H9 (cell line): ENCODE measurements at regions not wholly inside any gene's neighbourhood (a gene's known extent, or its start where the extent isn't known, plus 50 kb on each side); places are given as distances from the start of the nearest gene placed in this dataset.

ENCODE experiments used
- DNase-seq: peaks from one replicate; pipeline ENCODE4 v3.0.0-alpha.2; 2017
- H2AFZ ChIP-seq: one replicate; pipeline ENCODE4 v1.6.1; 2013; ENCODE audit warnings: mild to moderate bottlenecking, low read length, control low read depth, moderate library complexity
- H2AK5ac ChIP-seq: 2 replicates; pipeline ENCODE4 v1.6.1; 2013; ENCODE audit warnings: low read length, control low read depth, mixed read lengths; ENCODE audit not compliant: insufficient read length
- H2BK120ac ChIP-seq: one replicate; pipeline ENCODE4 v1.6.1; 2013; ENCODE audit warnings: low read depth, mild to moderate bottlenecking, low read length, control low read depth, inconsistent platforms; ENCODE audit not compliant: poor library complexity, severe bottlenecking
- H2BK12ac ChIP-seq: 2 replicates; pipeline ENCODE4 v1.6.1; 2013; ENCODE audit warnings: low read length, control low read depth, mixed read lengths, low read depth; ENCODE audit not compliant: insufficient read length
- H2BK15ac ChIP-seq: 2 replicates; pipeline ENCODE4 v1.6.1; 2013; ENCODE audit warnings: low read depth, low read length, control low read depth
- H2BK20ac ChIP-seq: one replicate; pipeline ENCODE4 v1.6.1; 2013; ENCODE audit warnings: low read depth, mild to moderate bottlenecking, low read length, control low read depth, inconsistent platforms; ENCODE audit not compliant: poor library complexity, severe bottlenecking
- H2BK5ac ChIP-seq: 2 replicates; pipeline ENCODE4 v1.6.1; 2013; ENCODE audit warnings: low read length, control low read depth, mixed read lengths; ENCODE audit not compliant: insufficient read length
- H3K14ac ChIP-seq: 2 replicates; pipeline ENCODE4 v1.6.1; 2013; ENCODE audit warnings: low read length, control low read depth; ENCODE audit not compliant: insufficient read depth
- H3K18ac ChIP-seq: 2 replicates; pipeline ENCODE4 v1.6.1; 2013; ENCODE audit warnings: low read depth, mild to moderate bottlenecking, mixed read lengths, low read length, control low read depth; ENCODE audit not compliant: insufficient read length
- H3K23ac ChIP-seq: 2 replicates; pipeline ENCODE4 v1.6.1; 2013; ENCODE audit warnings: low read length, control low read depth, mixed read lengths, low read depth; ENCODE audit not compliant: insufficient read length
- H3K23me2 ChIP-seq: 2 replicates; pipeline ENCODE4 v1.6.1; 2013; ENCODE audit warnings: low read depth, mild to moderate bottlenecking, mixed read lengths, low read length, control low read depth; ENCODE audit not compliant: insufficient read length, poor library complexity, severe bottlenecking
- H3K27ac ChIP-seq: 2 replicates; pipeline ENCODE4 v1.5.1; 2013; ENCODE audit warnings: low read length, control low read depth, mixed read lengths, low read depth; ENCODE audit not compliant: insufficient read length
- H3K27me3 ChIP-seq: 2 replicates; pipeline ENCODE4 v1.6.1; 2013; ENCODE audit warnings: low read length, control low read depth, inconsistent platforms; ENCODE audit not compliant: insufficient read depth
- H3K4ac ChIP-seq: 2 replicates; pipeline ENCODE4 v1.6.1; 2013; ENCODE audit warnings: low read depth, mild to moderate bottlenecking, control low read depth, inconsistent platforms, low read length, moderate library complexity
- H3K4me1 ChIP-seq: 2 replicates; pipeline ENCODE4 v1.6.1; 2013; ENCODE audit warnings: low read length, control low read depth, inconsistent platforms; ENCODE audit not compliant: insufficient read depth
- H3K4me2 ChIP-seq: 2 replicates; pipeline ENCODE4 v1.6.1; 2013; ENCODE audit warnings: low read length, control low read depth, mixed read lengths; ENCODE audit not compliant: insufficient read length, insufficient read depth
- H3K56ac ChIP-seq: 2 replicates; pipeline ENCODE4 v1.6.1; 2013; ENCODE audit warnings: low read depth, mild to moderate bottlenecking, mixed read lengths, low read length, control low read depth; ENCODE audit not compliant: insufficient read length
- H3K79me1 ChIP-seq: 2 replicates; pipeline ENCODE4 v1.6.1; 2013; ENCODE audit warnings: low read depth, mild to moderate bottlenecking, moderate library complexity, low read length, control low read depth, inconsistent platforms; ENCODE audit not compliant: insufficient read depth, poor library complexity, severe bottlenecking
- H3K79me2 ChIP-seq: 2 replicates; pipeline ENCODE4 v1.6.1; 2013; ENCODE audit warnings: low read length, control low read depth, inconsistent platforms; ENCODE audit not compliant: insufficient read depth
- H3K9ac ChIP-seq: 2 replicates; pipeline ENCODE4 v1.6.1; 2013; ENCODE audit warnings: low read length, control low read depth, mixed read lengths; ENCODE audit not compliant: insufficient read length; ENCODE audit errors: extremely low read depth
- H3K9me3 ChIP-seq: one replicate; pipeline ENCODE4 v1.6.1; 2013; ENCODE audit warnings: low read depth, low read length, inconsistent platforms; ENCODE audit not compliant: control insufficient read depth
- H3T11ph ChIP-seq: one replicate; pipeline ENCODE4 v1.6.1; 2013; ENCODE audit warnings: mild to moderate bottlenecking, low read length, control low read depth, inconsistent platforms
- H4K20me1 ChIP-seq: one replicate; pipeline ENCODE4 v1.6.1; 2013; ENCODE audit not compliant: control insufficient read depth, insufficient read length, insufficient read depth
- H4K5ac ChIP-seq: 2 replicates; pipeline ENCODE4 v1.6.1; 2013; ENCODE audit warnings: low read depth, mild to moderate bottlenecking, mixed read lengths, low read length, control low read depth; ENCODE audit not compliant: insufficient read length
- H4K8ac ChIP-seq: replicated peaks from 2 replicates; pipeline ENCODE4 v1.6.1; 2013; ENCODE audit warnings: low read length, control low read depth, mixed read lengths, low read depth; ENCODE audit not compliant: insufficient read length
- H4K91ac ChIP-seq: 2 replicates; pipeline ENCODE4 v1.6.1; 2013; ENCODE audit warnings: low read depth, mild to moderate bottlenecking, moderate library complexity, mixed read lengths, low read length, control low read depth; ENCODE audit not compliant: insufficient read length
- H3K27ac Mint-ChIP-seq, 3 experiments: 2 replicates in 2 of 3; 3 replicates in 1 of 3; pipeline ENCODE4 v1.8.0; 2020 to 2021; ENCODE audit warnings: mixed read lengths in 3 of 3, mild to moderate bottlenecking in 1 of 3, moderate library complexity in 1 of 3
- H3K27me3 Mint-ChIP-seq: 2 replicates; pipeline ENCODE4 v1.8.0; 2021; ENCODE audit warnings: low read depth, mild to moderate bottlenecking, moderate library complexity, mixed read lengths
- H3K36me3 Mint-ChIP-seq, 3 experiments: 2 replicates in 2 of 3; 3 replicates in 1 of 3; pipeline ENCODE4 v1.8.0; 2020 to 2021; ENCODE audit warnings: low read depth in 3 of 3, mixed read lengths in 3 of 3; ENCODE audit not compliant: insufficient read depth in 1 of 3
- H3K4me1 Mint-ChIP-seq, 2 experiments: 2 replicates each; pipeline ENCODE4 v1.8.0; 2020; ENCODE audit warnings: mixed read lengths in 2 of 2
- H3K4me3 Mint-ChIP-seq, 2 experiments: 2 replicates in 1 of 2; 3 replicates in 1 of 2; pipeline ENCODE4 v1.8.0; 2020 to 2021; ENCODE audit warnings: mild to moderate bottlenecking in 2 of 2, mixed read lengths in 2 of 2, moderate library complexity in 1 of 2
- H3K9me3 Mint-ChIP-seq, 2 experiments: 2 replicates in 1 of 2; 3 replicates in 1 of 2; pipeline ENCODE4 v1.8.0; 2020; ENCODE audit warnings: mild to moderate bottlenecking in 2 of 2, mixed read lengths in 2 of 2, moderate library complexity in 1 of 2
- CTCF ChIP-seq: fragments of 200-600 bp; sonication (generic); conservative IDR thresholded peaks from 3 replicates; pipeline ENCODE4 v1.8.0; 2021; ENCODE audit warnings: antibody characterized with exemption, mild to moderate bottlenecking
- WGBS: extraction: QIAGEN DNeasy Blood & Tissue Kit; methylation state at CpG from one replicate; pipeline ENCODE4 v1.1.7; 2013; ENCODE audit warnings: missing lambda C conversion rate, low lambda C conversion rate, mixed read lengths; ENCODE audit not compliant: insufficient read length; ENCODE audit errors: extremely low coverage; 5-methylcytosine and 5-hydroxymethylcytosine counted together

- H3K4me1 ChIP-seq = no peaks in the 10 kb centered on the region
- no peak overlapping the region for H3K18ac ChIP-seq
- H3K27ac ChIP-seq = no peak overlapping the region
- H3K79me1 ChIP-seq = no peaks in the 10 kb centered on the region
- no peak overlapping the region for H3K4ac ChIP-seq
- no peak overlapping the region for H2AFZ ChIP-seq
- H4K20me1 ChIP-seq = no peaks in the 10 kb centered on the region
- H3K14ac ChIP-seq = no peak overlapping the region
- H3K56ac ChIP-seq = no peak overlapping the region
- no peaks in the 10 kb centered on the region for H3K23me2 ChIP-seq
- H3K4me1 Mint-ChIP-seq = no peaks in the 10 kb centered on the region
- no peak overlapping the region for H4K8ac ChIP-seq
- no peak overlapping the region for H2BK12ac ChIP-seq
- no peak overlapping the region for H3K4me3 Mint-ChIP-seq
- no peak overlapping the region for H3K9ac ChIP-seq
- no peak overlapping the region for H3K4me2 ChIP-seq
- H2BK120ac ChIP-seq = no peak overlapping the region
- no peaks in the 10 kb centered on the region for H3K36me3 Mint-ChIP-seq
- no peak overlapping the region for H4K91ac ChIP-seq
- no CpG with 5 or more reads among the region's 3 CpGs for WGBS
- no peak for TF ChIP-seq CTCF
- H3T11ph ChIP-seq = no peak overlapping the region
- no peak overlapping the region for H4K5ac ChIP-seq
- no peaks in the 10 kb centered on the region for H3K79me2 ChIP-seq
- no peaks in the 10 kb centered on the region; the same call in 1 of the 2 replicates for H3K27me3 Mint-ChIP-seq
- H3K27ac Mint-ChIP-seq = no peak overlapping the region
- no peak for DNase-seq
- H3K9me3 ChIP-seq = no peaks in the 10 kb centered on the region
- H2BK15ac ChIP-seq = no peak overlapping the region
- H3K9me3 Mint-ChIP-seq = no peaks in the 10 kb centered on the region
- no peak overlapping the region for H2BK20ac ChIP-seq
- H3K23ac ChIP-seq = no peak overlapping the region
- no peaks in the 10 kb centered on the region for H3K27me3 ChIP-seq
- no peak overlapping the region for H2AK5ac ChIP-seq
- no peak overlapping the region for H2BK5ac ChIP-seq
Measured at GRCh38 chr2:46839045-46839444, 76.6 kb downstream of the MCFD2 start.
